HG03442 (cell line): ENCODE measurements at regions not wholly inside any gene's neighbourhood (a gene's known extent, or its start where the extent isn't known, plus 50 kb on each side); places are given as distances from the start of the nearest gene placed in this dataset.
"Not testable (repeated sequence)": the region's sequence is repeated elsewhere in the genome, so short reads cannot be mapped to it uniquely, and the experiment has no call there.

Experiments
- ATAC-seq: cut with Tn5 transposase; IDR thresholded peaks from one replicate; pipeline ENCODE4 v1.9.1; 2021; ENCODE audit warnings: mild to moderate bottlenecking, moderate library complexity; ENCODE audit not compliant: unreplicated experiment

GRCh38 chr1:178639326-178639725, 85.7 kb upstream of the RALGPS2 start:
- ATAC-seq = no peak

- no peak for ATAC-seq
Measured at GRCh38 chr1:178642282-178642681, 82.8 kb upstream of the RALGPS2 start.

- no peak for ATAC-seq
Measured at GRCh38 chr1:178643349-178643748, 81.7 kb upstream of the RALGPS2 start.

GRCh38 chr1:178643831-178644230, 81.2 kb upstream of the RALGPS2 start:
- ATAC-seq = no peak

GRCh38 chr1:178644308-178645120, 80.5 kb upstream of the RALGPS2 start:
- ATAC-seq = no peak

GRCh38 chr1:178645157-178645807, 79.8 kb upstream of the RALGPS2 start:
- no peak for ATAC-seq

GRCh38 chr1:178645808-178646200, 79.2 kb upstream of the RALGPS2 start:
- ATAC-seq = no peak

GRCh38 chr1:178646821-178647220, 78.2 kb upstream of the RALGPS2 start:
- ATAC-seq = no peak

GRCh38 chr1:178648151-178648550, 76.9 kb upstream of the RALGPS2 start:
- ATAC-seq = no peak

- no peak for ATAC-seq
Measured at GRCh38 chr1:178649582-178650350, 75.3 kb upstream of the RALGPS2 start.

GRCh38 chr1:178650934-178651511, 74.0 kb upstream of the RALGPS2 start:
- no peak for ATAC-seq

- ATAC-seq = no peak
Measured at GRCh38 chr1:178651742-178652141, 73.3 kb upstream of the RALGPS2 start.

- ATAC-seq = no peak
Measured at GRCh38 chr1:178652506-178653490, 72.2 kb upstream of the RALGPS2 start.

- peak; percentile 76 for ATAC-seq
Measured at GRCh38 chr1:178659789-178660208, 65.2 kb upstream of the RALGPS2 start.

- ATAC-seq = no peak
Measured at GRCh38 chr1:178660461-178660860, 64.6 kb upstream of the RALGPS2 start.

GRCh38 chr1:178664278-178664677, 60.8 kb upstream of the RALGPS2 start:
- peak; percentile 69 for ATAC-seq

- ATAC-seq = no peak
Measured at GRCh38 chr1:178665579-178665978, 59.5 kb upstream of the RALGPS2 start.

GRCh38 chr1:178666891-178667290, 58.2 kb upstream of the RALGPS2 start:
- ATAC-seq = not testable (repeated sequence)

- no peak for ATAC-seq
Measured at GRCh38 chr1:178672434-178672833, 52.6 kb upstream of the RALGPS2 start.

GRCh38 chr1:178674559-178674958, 50.5 kb upstream of the RALGPS2 start:
- not testable (repeated sequence) for ATAC-seq
